Endodermal cell (in vitro differentiated cells): ENCODE measurements at regions not wholly inside any gene's neighbourhood (a gene's known extent, or its start where the extent isn't known, plus 50 kb on each side); places are given as distances from the start of the nearest gene placed in this dataset.
"Not testable (repeated sequence)": the region's sequence is repeated elsewhere in the genome, so short reads cannot be mapped to it uniquely, and the experiment has no call there.

Experiments used
- DNase-seq: peaks from one replicate; pipeline ENCODE4 v3.0.0-alpha.2; 2017
- H3K27ac ChIP-seq: 2 replicates; pipeline ENCODE4 v1.5.1; 2013; ENCODE audit warnings: mild to moderate bottlenecking, low read depth, low read length, moderate library complexity
- H3K27me3 ChIP-seq: 2 replicates; pipeline ENCODE4 v1.6.1; 2013; ENCODE audit warnings: mild to moderate bottlenecking, low read length, moderate library complexity; ENCODE audit not compliant: insufficient read depth, control insufficient read depth, poor library complexity, severe bottlenecking
- H3K36me3 ChIP-seq: 2 replicates; pipeline ENCODE4 v1.7.0; 2013; ENCODE audit warnings: mild to moderate bottlenecking, low read length, moderate library complexity; ENCODE audit not compliant: control insufficient read depth, insufficient read depth
- H3K4me1 ChIP-seq: one replicate; pipeline ENCODE4 v1.7.0; 2013; ENCODE audit warnings: low read length; ENCODE audit not compliant: control insufficient read depth, insufficient read depth
- H3K4me3 ChIP-seq: 2 replicates; pipeline ENCODE4 v1.5.1; 2013; ENCODE audit warnings: mild to moderate bottlenecking, low read length, moderate library complexity
- H3K9ac ChIP-seq: 2 replicates; pipeline ENCODE4 v1.6.1; 2013; ENCODE audit warnings: mild to moderate bottlenecking, low read length, moderate library complexity; ENCODE audit not compliant: poor library complexity, severe bottlenecking; ENCODE audit errors: extremely low read depth
- H3K9me3 ChIP-seq: 2 replicates; pipeline ENCODE4 v1.6.1; 2013; ENCODE audit warnings: mild to moderate bottlenecking, low read length, moderate library complexity; ENCODE audit not compliant: control insufficient read depth
- H3K27ac Mint-ChIP-seq: 2 replicates; pipeline ENCODE4 v1.8.0; 2020; ENCODE audit warnings: mixed read lengths
- H3K27me3 Mint-ChIP-seq: 2 replicates; pipeline ENCODE4 v1.8.0; 2021; ENCODE audit warnings: mild to moderate bottlenecking, mixed read lengths; ENCODE audit not compliant: insufficient read depth
- H3K36me3 Mint-ChIP-seq: 2 replicates; pipeline ENCODE4 v1.8.0; 2020; ENCODE audit warnings: low read depth, mixed read lengths
- H3K4me1 Mint-ChIP-seq: 2 replicates; pipeline ENCODE4 v1.8.0; 2020; ENCODE audit warnings: mixed read lengths
- H3K4me3 Mint-ChIP-seq: 2 replicates; pipeline ENCODE4 v1.8.0; 2020; ENCODE audit warnings: mild to moderate bottlenecking, moderate library complexity, mixed read lengths
- H3K9me3 Mint-ChIP-seq: 2 replicates; pipeline ENCODE4 v1.8.0; 2020; ENCODE audit warnings: mild to moderate bottlenecking, mixed read lengths
- WGBS, 2 experiments: methylation state at CpG; one replicate each; pipeline versions ENCODE4 v1.1.5 to v1.1.7; 2013; ENCODE audit warnings: missing lambda C conversion rate in 2 of 2, mixed read lengths in 1 of 2; ENCODE audit not compliant: insufficient coverage in 1 of 2, insufficient read length in 1 of 2; 5-methylcytosine and 5-hydroxymethylcytosine counted together
- TF ChIP-seq, protein P1 (sequence below): fragments of 200-600 bp; sonication (generic); conservative IDR thresholded peaks from 2 replicates; pipeline ENCODE4 v1.5.0; 2021; ENCODE audit warnings: antibody characterized with exemption, mild to moderate bottlenecking

- no peak overlapping the region for H3K4me3 Mint-ChIP-seq
- peaks cover 37% of the 10 kb centered on the region for H3K9me3 Mint-ChIP-seq
- peaks cover 29% of the 10 kb centered on the region for H3K9me3 ChIP-seq
- DNase-seq: no peak
- no peak overlapping the region for H3K27ac Mint-ChIP-seq
- H3K27me3 Mint-ChIP-seq: peaks cover 32% of the 10 kb centered on the region
- WGBS, 2 experiments: 27 to 40% methylated on average over 4 to 5 of the region's 5 CpGs
- no peak overlapping the region for H3K9ac ChIP-seq
- no peaks in the 10 kb centered on the region for H3K36me3 Mint-ChIP-seq
- H3K36me3 ChIP-seq: no peaks in the 10 kb centered on the region
- peaks cover 5% of the 10 kb centered on the region for H3K4me1 Mint-ChIP-seq
- H3K4me3 ChIP-seq: no peak overlapping the region
- TF ChIP-seq, protein P1, sequence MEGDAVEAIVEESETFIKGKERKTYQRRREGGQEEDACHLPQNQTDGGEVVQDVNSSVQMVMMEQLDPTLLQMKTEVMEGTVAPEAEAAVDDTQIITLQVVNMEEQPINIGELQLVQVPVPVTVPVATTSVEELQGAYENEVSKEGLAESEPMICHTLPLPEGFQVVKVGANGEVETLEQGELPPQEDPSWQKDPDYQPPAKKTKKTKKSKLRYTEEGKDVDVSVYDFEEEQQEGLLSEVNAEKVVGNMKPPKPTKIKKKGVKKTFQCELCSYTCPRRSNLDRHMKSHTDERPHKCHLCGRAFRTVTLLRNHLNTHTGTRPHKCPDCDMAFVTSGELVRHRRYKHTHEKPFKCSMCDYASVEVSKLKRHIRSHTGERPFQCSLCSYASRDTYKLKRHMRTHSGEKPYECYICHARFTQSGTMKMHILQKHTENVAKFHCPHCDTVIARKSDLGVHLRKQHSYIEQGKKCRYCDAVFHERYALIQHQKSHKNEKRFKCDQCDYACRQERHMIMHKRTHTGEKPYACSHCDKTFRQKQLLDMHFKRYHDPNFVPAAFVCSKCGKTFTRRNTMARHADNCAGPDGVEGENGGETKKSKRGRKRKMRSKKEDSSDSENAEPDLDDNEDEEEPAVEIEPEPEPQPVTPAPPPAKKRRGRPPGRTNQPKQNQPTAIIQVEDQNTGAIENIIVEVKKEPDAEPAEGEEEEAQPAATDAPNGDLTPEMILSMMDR: peak; percentile 81
- H3K4me1 ChIP-seq: peaks cover 4% of the 10 kb centered on the region
- H3K27ac ChIP-seq: no peak overlapping the region
- H3K27me3 ChIP-seq: no peaks in the 10 kb centered on the region
These were observed 63.2 kb upstream of the SNX19 start for GRCh38 chr11:130979386-130979972.

DNA sequence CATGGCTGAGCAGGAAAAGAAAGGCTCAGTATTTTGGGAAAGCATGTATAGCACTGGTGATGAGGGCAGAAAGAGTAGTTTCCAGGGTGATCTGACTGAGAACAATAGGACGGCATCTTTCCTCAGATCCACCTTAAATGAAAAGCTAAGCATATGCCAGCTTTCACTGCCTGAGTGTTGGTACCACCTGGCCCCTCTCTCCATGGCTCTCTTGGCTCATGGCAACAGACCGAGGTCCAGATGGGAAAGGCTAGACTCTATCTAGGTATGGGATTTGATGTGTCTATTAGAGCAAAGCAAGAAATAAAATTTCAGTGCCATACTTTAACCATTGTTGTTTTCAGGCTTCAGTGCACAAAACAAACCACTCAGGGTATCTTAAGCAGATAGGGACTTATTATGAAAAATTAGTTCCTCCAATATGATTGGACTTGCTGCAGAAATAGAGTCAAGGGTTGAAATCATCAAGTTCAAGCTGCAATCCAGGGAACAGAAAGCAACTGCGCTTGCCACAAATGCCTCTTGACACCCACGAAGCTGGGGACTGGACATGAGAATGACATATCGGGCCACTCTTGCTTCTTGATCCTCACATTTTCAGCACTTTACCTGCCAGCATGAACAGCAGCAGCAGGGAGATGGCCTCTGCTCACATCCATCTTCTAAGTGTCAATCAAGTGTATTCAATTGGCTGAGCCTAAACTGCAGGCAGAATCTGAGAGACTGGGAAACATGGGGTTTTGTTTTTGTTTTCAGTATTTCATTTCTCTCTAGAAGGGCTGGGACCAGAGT is 64.0 kb upstream of the SNX19 start:
- TF ChIP-seq, protein P1: no peak
- no peak overlapping the region for H3K27ac Mint-ChIP-seq
- peaks cover 4% of the 10 kb centered on the region for H3K4me1 ChIP-seq
- H3K4me1 Mint-ChIP-seq: peaks cover 5% of the 10 kb centered on the region
- H3K9ac ChIP-seq: no peak overlapping the region
- H3K27ac ChIP-seq: no peak overlapping the region
- H3K27me3 ChIP-seq: no peaks in the 10 kb centered on the region
- H3K36me3 ChIP-seq: no peaks in the 10 kb centered on the region
- peaks cover 38% of the 10 kb centered on the region for H3K9me3 Mint-ChIP-seq
- peaks cover 27% of the 10 kb centered on the region for H3K27me3 Mint-ChIP-seq
- 78 to 92% methylated on average over 4 to 5 of the region's 5 CpGs for WGBS, 2 experiments
- no peaks in the 10 kb centered on the region for H3K36me3 Mint-ChIP-seq
- no peak overlapping the region for H3K4me3 Mint-ChIP-seq
- H3K4me3 ChIP-seq: no peak overlapping the region
- H3K9me3 ChIP-seq: peaks cover 29% of the 10 kb centered on the region
- DNase-seq: no peak

DNA sequence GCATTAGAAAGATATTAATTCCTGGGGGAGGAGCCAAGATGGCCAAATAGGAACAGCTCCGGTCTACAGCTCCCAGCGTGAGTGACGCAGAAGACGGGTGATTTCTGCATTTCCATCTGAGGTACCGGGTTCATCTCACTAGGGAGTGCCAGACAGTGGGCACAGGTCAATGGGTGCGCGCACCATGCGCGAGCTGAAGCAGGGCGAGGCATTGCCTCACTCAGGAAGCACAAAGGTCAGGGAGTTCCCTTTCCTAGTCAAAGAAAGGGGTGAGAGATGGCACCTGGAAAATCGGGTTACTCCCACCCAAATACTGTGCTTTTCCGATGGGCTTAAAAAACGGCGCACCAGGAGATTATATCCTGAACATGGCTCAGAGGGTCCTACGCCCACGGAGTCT is 68.0 kb upstream of the SNX19 start:
- not testable (repeated sequence) for H3K4me3 ChIP-seq, H3K4me1 Mint-ChIP-seq, DNase-seq, H3K27ac ChIP-seq, H3K36me3 ChIP-seq, H3K36me3 Mint-ChIP-seq, H3K27me3 ChIP-seq, H3K9ac ChIP-seq, H3K4me3 Mint-ChIP-seq, H3K27ac Mint-ChIP-seq, H3K27me3 Mint-ChIP-seq, H3K4me1 ChIP-seq
- peaks cover 29% of the 10 kb centered on the region for H3K9me3 ChIP-seq
- peaks cover 36% of the 10 kb centered on the region for H3K9me3 Mint-ChIP-seq
- 80 to 97% methylated on average over 9 to 16 of the region's 16 CpGs for WGBS, 2 experiments
